ENCODE measurements at regions not wholly inside any gene's neighbourhood (a gene's known extent, or its start where the extent isn't known, plus 50 kb on each side); places are given as distances from the start of the nearest gene placed in this dataset.
"Not testable (repeated sequence)": the region's sequence is repeated elsewhere in the genome, so short reads cannot be mapped to it uniquely, and the experiment has no call there.

- not testable (repeated sequence) for DNase-seq (ENCODE audit: low read depth in 4 of 4, low spot score in 3 of 4)
Observed at GRCh38 chr14:34381304-34381703, 80.7 kb downstream of the SPTSSA start.

DNA sequence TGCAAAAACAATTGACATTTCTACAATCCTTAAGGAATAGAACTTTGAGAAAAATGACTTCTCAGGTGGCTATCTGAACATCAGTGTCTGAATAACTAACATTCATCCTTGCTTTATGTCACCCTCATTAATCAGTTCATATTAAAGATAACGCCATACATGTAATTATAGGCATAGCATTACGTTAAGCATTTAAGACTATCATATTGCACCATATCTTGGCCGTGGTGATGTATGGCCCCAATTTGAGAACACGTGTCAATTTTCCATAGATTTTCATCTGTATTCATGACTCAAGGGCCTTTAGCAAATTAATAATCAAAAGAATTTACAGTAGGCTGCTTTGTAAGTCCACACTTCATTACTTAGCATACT, 81.6 kb downstream of the SPTSSA start:
- DNase-seq (ENCODE audit: low read depth in 4 of 4, low spot score in 3 of 4), result no peak

GRCh38 chr14:34379816-34380470, 82.1 kb downstream of the SPTSSA start:
- DNase-seq (ENCODE audit: low read depth in 4 of 4, low spot score in 3 of 4), result no peak

DNA sequence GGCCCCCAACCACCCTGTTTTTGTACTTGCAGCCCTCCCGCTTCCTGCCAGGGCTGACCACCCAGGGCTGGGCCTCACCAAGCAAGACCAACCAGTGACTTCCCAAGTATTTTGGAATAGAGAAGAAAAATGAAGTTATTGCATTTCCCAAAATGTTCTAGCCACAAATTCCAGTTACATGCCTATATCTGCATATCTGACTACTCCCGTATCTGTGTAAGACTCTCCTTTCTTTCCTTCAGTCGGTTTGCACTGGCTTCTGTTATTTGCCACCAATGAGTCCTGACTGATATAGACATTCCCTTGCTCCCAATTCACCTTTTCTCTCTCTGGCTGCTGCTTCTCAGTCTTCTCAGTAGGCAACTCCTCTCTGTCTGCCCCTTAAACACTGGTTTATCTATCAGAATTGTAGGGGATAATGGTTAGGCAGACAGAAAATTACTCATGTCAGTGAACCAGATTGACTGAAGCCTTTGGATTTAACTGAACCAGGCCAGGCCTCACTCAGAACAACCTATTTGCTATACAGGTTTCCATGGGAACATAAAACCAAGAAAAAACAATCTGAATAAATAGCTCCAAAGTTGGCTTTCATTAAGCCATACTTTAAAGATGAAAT, 85.3 kb downstream of the SPTSSA start:
- no peak for DNase-seq (ENCODE audit: low read depth in 4 of 4, low spot score in 3 of 4)

- DNase-seq (ENCODE audit: low read depth in 4 of 4, low spot score in 3 of 4), result no peak
Observed at GRCh38 chr14:34374998-34375740, 86.9 kb downstream of the SPTSSA start.

- no peak for DNase-seq (ENCODE audit: low read depth in 4 of 4, low spot score in 3 of 4)
Observed at GRCh38 chr14:34373191-34373590, 88.8 kb downstream of the SPTSSA start.

GRCh38 chr14:34372786-34373185, 89.3 kb downstream of the SPTSSA start:
- no peak for DNase-seq (ENCODE audit: low read depth in 4 of 4, low spot score in 3 of 4)

DNA sequence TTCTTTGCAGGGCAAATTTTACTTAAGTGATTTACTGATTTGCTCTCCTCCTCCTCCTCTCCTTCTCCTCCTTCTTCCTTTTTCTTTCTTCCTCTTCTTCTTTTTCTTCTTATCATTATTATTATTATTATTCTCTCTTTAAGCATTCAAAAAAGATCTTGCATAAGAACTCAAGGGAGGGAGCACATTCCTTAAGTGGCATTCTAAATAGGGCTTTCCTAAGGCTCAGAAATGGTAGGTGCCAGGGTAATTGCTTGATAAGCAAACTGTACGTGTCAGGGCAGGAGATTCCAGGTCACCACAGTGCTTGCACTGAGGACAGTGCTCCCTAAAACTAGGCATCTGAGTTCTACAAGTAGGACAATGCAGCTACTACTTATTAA, 92.4 kb downstream of the SPTSSA start:
- no peak for DNase-seq (ENCODE audit: low read depth in 4 of 4, low spot score in 3 of 4)

DNA sequence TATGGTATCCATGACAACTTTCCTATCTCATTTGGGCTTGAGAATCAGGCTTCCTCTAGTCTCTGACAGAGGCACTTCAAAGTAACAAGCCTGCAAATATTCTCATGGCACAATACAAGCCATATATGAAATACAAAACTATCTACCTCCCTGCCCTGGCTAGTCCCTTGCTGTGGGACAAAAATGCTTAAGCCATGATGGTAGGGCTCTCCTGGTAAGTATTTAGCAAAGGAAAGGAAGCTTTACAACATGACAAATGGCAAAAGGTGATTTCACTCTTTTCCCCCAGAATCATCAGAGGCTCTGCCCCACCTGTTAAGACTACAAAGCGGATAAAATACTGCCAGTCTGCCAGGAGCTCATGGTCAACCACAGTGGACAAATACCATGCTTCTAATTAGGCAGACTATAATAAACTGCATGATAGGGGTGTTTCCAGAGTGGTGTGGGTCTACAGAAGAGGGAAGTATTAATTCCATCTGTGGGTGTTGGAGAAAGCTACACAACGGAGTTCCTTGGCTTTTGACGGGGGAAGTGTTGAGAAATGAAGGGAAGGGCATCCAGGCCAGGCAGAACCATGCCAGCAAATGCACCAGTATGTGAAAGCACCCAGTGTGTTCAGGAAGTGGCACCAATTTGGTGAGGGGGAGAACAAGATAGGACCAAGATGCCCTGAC, 92.9 kb downstream of the SPTSSA start:
- DNase-seq (ENCODE audit: low read depth in 4 of 4, low spot score in 3 of 4), result no peak

DNA sequence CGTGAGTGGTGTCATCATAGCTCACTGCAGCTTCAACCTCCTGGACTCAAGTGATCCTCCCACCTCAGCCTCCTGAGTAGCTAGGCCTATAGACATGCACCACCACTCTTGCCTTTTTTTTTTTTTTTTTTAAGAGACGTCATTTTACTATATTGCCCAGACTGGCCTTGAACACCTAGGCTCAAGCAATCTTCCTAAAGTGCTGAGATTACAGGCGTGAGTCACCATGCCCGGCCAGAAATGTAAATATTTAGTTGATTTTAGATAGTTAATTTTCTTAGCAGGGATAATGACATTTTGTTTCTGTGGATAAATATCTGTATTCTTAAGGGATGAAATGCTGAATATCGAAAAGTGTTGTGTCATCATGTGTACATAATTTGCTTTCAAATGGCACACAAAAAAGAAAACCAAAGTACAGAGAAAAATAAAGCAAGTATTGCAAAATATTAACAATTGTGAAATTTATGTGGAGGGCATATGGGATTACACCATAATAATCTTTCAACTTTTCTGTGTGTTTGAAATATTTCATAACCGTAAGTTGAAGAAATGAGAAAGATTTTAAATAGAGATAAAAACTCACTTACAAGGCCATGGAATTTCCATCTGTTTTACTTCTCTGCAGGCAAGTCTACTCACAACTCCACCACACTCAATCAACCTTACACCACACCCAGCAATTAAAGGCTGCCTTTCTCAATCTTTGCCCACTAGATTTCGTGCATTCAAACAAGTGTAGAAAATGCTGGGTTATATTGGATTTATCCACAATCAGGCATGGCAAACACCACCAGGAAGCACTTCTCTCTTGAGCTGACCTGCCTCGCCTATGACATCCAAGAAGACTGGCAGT, 93.7 kb downstream of the SPTSSA start:
- DNase-seq (ENCODE audit: low read depth in 4 of 4, low spot score in 3 of 4), result no peak

GRCh38 chr14:34365309-34365915, 96.6 kb downstream of the SPTSSA start:
- no peak for DNase-seq (ENCODE audit: low read depth in 4 of 4, low spot score in 3 of 4)

DNA sequence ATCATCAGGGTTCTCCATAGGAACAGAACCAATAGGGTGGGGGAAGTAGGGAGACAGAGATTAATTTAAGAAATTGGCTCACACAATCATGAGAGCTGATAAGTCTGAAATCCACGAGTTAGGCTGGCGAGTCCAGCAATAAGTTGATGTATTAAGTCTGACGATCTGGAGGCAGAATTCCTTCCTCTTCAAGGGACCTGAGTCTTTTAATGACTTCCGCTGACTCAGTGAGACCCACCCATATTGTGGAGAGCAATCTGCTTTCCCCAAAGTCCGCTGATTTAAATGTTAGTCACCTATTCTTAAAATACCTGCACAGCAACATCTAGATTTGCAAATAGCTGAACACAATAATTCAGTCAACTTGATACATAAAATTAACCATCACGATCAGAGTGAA, 97.8 kb downstream of the SPTSSA start:
- DNase-seq (ENCODE audit: low read depth in 4 of 4, low spot score in 3 of 4), result no peak

DNA sequence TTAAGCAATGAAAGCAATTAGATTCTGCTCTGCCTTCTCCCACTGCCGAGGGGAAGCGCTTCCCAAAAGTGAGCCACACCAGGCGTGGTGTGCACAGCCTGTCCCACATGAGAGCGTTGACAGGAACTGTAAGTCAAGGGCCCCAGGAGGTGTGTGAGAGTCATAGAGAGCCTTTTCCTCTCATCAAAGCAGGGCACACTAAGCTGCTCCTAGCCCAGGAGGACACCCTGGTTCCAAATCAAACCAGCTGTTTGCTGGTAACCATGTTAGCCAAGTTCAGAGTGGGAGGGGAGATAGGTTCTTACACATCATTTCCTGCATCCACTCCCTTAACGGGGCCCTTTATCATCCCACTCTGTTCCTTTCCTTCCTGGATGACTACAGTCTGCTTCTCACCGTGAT, 98.3 kb downstream of the SPTSSA start:
- DNase-seq (ENCODE audit: low read depth in 4 of 4, low spot score in 3 of 4), result no peak

- no peak for DNase-seq (ENCODE audit: low read depth in 4 of 4, low spot score in 3 of 4)
Observed at GRCh38 chr14:34362641-34363251, 99.3 kb downstream of the SPTSSA start.

DNA sequence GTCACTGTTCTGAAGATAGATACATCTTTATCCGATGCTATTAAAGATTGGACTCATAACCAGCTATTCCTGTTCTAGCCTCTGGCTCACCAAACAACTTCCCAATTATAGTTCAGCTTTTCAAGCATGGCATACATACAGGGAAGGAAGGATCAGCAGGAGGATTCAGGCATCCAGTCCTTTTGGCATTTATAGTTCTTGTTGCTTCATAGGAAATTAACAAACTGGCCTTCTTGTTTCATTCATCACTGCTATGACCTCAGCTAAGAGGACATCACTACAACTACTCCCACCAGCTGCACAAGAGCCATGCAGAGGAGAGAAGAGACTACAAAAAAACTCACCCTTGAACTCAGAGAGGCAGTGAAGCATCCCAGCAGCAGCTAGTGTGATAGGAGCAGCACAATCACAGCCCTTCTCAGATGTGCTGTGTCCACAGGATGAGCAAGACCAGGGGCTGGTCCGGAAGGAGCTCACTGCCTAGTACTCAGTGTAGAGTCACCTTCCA, 100.5 kb downstream of the SPTSSA start:
- no peak for DNase-seq (ENCODE audit: low read depth in 4 of 4, low spot score in 3 of 4)

GRCh38 chr14:34359420-34360117, 102.5 kb downstream of the SPTSSA start:
- no peak for DNase-seq (ENCODE audit: low read depth in 4 of 4, low spot score in 3 of 4)

- DNase-seq (ENCODE audit: low read depth in 4 of 4, low spot score in 3 of 4), result no peak
Observed at GRCh38 chr14:34356264-34356654, 105.8 kb downstream of the SPTSSA start.

GRCh38 chr14:34355584-34356263, 106.3 kb downstream of the SPTSSA start:
- no peak for DNase-seq (ENCODE audit: low read depth in 4 of 4, low spot score in 3 of 4)
